ENCODE measurements at regions not wholly inside any gene's neighbourhood (a gene's known extent, or its start where the extent isn't known, plus 50 kb on each side); places are given as distances from the start of the nearest gene placed in this dataset.

DNA sequence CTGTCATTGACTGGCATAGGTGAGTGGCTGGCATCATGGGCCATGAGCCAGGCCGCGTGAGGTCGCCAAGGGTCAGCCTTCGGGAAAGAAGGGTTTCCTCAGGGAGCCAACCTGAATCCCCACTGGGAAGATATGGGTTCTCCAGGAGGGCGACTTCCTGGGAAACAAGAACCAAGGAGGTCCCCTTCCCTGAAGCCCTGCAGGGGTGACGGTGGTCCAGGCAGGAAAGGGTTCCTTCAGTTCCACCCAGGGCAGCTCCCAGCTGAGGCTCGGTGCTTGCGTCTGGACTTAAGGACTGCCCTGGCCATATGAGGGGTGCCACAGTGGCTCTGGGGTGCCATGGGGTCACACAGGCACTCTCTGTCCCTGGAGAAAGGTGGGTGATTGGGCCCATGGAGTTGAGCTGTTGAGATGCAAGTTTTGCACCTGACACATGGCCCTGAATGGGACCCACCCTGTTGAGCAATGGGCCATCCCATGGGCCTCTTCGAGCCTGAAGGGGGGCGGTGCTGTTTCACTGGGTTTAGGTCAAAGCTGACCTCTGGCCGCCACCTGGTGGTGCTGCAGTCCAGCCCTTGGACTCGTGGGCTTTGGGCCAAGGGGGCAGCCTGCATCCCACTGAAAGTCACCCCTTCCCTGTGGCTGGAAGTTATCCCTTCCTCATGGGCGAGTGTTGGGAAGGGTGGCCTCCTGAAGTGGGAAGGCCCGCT is 228.1 kb downstream of the SNRPN start:
- DNase-seq (ENCODE audit: extremely low spot score), result no peak
- CTCF ChIA-PET, result no interaction called here
- TF ChIP-seq CTBP1 (IDR thresholded peaks at IDR 0.05; ENCODE audit: borderline replicate concordance) (no peak), BHLHE40 (IDR thresholded peaks at IDR 0.05; ENCODE audit: borderline replicate concordance) (no peak), FOXM1 (IDR thresholded peaks at IDR 0.05; ENCODE audit: borderline replicate concordance) (no peak), SUZ12 (IDR thresholded peaks at IDR 0.05) (no peak)
- POLR2A ChIA-PET, result no interaction called here

DNA sequence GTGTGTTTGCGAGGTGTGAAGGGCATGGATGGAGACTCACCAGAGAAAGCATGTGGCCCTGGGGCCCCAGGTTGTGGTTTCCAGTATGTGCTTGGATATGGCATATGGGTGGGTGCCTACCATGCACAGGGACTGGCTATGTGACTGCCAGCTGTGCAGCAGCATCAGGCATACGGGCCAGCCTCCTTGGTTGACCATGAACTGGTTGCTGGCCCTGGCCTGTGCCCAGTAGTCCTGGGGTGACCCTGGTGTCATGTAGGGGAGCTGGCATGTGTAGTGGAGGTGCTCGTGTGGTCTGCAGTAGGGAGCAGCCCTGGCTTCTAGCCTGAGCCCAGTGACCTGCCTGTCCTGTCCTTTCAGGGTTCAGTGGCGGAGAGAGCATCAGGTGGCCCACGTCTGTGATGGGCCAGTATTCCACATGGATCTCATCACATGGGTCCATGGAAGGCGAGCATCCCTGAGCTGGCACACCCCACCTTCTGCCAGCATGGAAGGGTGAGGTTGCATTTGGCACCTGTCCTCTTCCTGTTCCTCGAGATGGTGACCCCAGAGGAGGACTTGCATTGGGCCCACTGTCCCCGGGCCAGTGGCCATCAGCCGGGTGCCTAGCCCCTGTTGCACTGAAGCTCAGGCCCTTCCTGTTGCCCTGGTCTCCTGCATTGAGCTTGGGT is 228.9 kb downstream of the SNRPN start:
- DNase-seq (ENCODE audit: extremely low spot score), result no peak
- no peak for TF ChIP-seq ZNF384 (IDR thresholded peaks at IDR 0.05)
- TF ChIP-seq LEF1 (IDR thresholded peaks at IDR 0.05; ENCODE audit: borderline replicate concordance), result no peak
- TF ChIP-seq NFRKB (IDR thresholded peaks at IDR 0.05), result no peak
- TF ChIP-seq BHLHE40 (IDR thresholded peaks at IDR 0.05; ENCODE audit: borderline replicate concordance), result no peak
- no peak for TF ChIP-seq FOXK2 (IDR thresholded peaks at IDR 0.05)
- TF ChIP-seq SUZ12 (IDR thresholded peaks at IDR 0.05), result no peak
- TF ChIP-seq FOXM1 (IDR thresholded peaks at IDR 0.05; ENCODE audit: borderline replicate concordance), result no peak
- no peak for TF ChIP-seq TARDBP (IDR thresholded peaks at IDR 0.05)
- no peak for TF ChIP-seq HDGF (IDR thresholded peaks at IDR 0.05; ENCODE audit: borderline replicate concordance)
- TF ChIP-seq, protein P1, sequence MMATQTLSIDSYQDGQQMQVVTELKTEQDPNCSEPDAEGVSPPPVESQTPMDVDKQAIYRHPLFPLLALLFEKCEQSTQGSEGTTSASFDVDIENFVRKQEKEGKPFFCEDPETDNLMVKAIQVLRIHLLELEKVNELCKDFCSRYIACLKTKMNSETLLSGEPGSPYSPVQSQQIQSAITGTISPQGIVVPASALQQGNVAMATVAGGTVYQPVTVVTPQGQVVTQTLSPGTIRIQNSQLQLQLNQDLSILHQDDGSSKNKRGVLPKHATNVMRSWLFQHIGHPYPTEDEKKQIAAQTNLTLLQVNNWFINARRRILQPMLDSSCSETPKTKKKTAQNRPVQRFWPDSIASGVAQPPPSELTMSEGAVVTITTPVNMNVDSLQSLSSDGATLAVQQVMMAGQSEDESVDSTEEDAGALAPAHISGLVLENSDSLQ (IDR thresholded peaks at IDR 0.05), result no peak
- no peak for TF ChIP-seq ELF4 (IDR thresholded peaks at IDR 0.05)
- no peak for TF ChIP-seq SP1 (IDR thresholded peaks at IDR 0.05)
- no peak for TF ChIP-seq FOXA1 (IDR thresholded peaks at IDR 0.05)
- no peak for TF ChIP-seq ARNT (IDR thresholded peaks at IDR 0.05)
- TF ChIP-seq CTBP1 (IDR thresholded peaks at IDR 0.05; ENCODE audit: borderline replicate concordance), result no peak
- TF ChIP-seq L3MBTL2 (conservative IDR thresholded peaks at IDR 0.05), result no peak
- POLR2A ChIA-PET, result no interaction called here
- CTCF ChIA-PET, result no interaction called here

DNA sequence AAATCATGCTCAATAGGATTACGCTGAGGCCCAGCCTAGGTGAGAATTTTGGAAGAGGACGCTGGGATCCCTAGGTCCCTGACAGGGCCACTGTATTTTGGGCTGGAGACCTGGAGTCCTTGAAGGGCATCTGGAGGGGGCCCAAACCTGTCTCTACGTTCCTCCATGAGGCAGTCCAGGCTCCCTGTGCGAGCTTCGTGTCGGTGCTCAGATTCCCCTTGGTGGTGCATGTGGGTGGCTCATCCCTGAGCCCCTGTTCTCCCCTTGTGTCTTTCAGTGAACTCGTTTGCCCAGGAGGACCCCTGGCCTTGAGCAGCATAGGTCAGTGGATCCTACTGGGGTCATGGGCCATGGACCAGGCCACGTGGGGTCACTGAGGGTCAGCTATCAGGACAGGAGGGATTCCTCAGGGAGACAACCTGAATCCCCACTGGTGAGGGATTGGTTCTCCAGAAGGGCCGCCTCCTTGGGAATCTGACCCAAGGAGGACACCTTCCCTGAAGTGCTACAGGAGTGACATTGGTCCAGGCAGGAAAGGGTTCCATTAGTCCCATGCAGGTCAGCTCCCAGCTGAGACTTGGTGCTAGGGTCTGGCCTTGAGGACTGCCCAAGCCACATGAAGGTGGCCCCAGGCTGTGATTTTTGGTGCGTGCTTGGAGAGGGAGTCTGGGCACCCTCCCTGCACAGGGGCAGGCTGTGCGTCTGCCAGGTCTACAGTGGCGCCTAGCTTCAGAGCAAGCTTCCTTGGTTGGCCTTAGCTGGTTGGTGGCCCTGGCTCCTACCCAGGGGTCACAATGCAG is 229.8 kb downstream of the SNRPN start:
- POLR2A ChIA-PET, result no interaction called here
- no peak for DNase-seq (ENCODE audit: extremely low spot score)
- CTCF ChIA-PET, result no interaction called here
- TF ChIP-seq ELF4 (IDR thresholded peaks at IDR 0.05) (no peak), HDGF (IDR thresholded peaks at IDR 0.05; ENCODE audit: borderline replicate concordance) (no peak), CTBP1 (IDR thresholded peaks at IDR 0.05; ENCODE audit: borderline replicate concordance) (no peak), FOXM1 (IDR thresholded peaks at IDR 0.05; ENCODE audit: borderline replicate concordance) (no peak), ZNF384 (IDR thresholded peaks at IDR 0.05) (no peak), SP1 (IDR thresholded peaks at IDR 0.05) (no peak), SUZ12 (IDR thresholded peaks at IDR 0.05) (no peak), BHLHE40 (IDR thresholded peaks at IDR 0.05; ENCODE audit: borderline replicate concordance) (no peak)
- TF ChIP-seq, protein P1 (IDR thresholded peaks at IDR 0.05), result no peak

DNA sequence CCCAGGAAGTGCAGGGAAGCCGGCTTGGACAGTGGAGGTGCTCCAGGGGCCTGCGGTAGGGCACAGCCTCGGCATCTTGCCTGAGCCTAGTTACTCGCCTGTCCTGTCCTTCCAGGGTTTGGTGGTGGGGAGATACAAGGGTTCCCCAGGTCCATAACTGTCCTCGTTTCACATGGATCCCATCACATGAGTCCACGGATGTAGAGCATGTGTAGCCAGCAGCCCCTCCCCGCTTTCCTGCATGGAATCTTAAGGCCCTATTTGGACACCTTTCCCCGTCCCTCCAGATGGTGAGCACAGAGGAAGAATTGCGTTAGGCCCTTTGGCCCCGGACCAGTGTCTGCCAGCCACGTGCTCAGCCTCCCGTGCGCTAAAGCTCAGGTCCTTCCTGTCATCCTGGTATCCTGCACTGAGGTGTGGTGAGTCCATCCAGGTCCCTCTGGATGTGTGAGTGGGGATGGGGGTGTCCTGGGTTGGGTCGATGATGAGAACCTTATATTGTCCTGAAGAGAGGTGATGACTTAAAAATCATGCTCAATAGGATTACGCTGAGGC is 230.4 kb downstream of the SNRPN start:
- ChIA-PET CTCF (no interaction called here), POLR2A (no interaction called here)
- TF ChIP-seq FOXM1 (IDR thresholded peaks at IDR 0.05; ENCODE audit: borderline replicate concordance), result no peak
- TF ChIP-seq NFRKB (IDR thresholded peaks at IDR 0.05), result no peak
- no peak for TF ChIP-seq SP1 (IDR thresholded peaks at IDR 0.05)
- no peak for TF ChIP-seq SUZ12 (IDR thresholded peaks at IDR 0.05)
- TF ChIP-seq, protein P1 (IDR thresholded peaks at IDR 0.05), result no peak
- no peak for TF ChIP-seq HDGF (IDR thresholded peaks at IDR 0.05; ENCODE audit: borderline replicate concordance)
- TF ChIP-seq BHLHE40 (IDR thresholded peaks at IDR 0.05; ENCODE audit: borderline replicate concordance), result no peak
- no peak for TF ChIP-seq CTBP1 (IDR thresholded peaks at IDR 0.05; ENCODE audit: borderline replicate concordance)
- DNase-seq (ENCODE audit: extremely low spot score), result no peak

DNA sequence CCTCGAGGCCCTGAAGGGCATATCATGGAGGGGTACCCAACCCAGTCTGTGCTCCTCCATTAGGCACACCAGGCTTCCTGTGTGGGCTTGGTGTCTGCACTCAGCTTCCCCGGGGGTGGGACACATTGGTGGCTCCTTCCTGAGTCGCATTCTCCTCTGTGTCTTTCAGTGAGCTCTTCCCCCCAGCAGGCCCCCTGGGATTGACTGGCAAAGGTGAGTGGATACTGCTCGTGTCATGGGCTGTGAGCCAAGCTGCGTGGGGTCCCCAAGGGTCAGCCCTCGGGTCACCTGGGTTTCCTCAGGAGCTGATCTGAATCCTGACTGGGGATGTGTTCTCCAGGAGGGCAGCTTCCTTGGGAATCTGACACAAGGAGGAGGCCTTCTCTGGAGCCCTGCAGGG is 231.0 kb downstream of the SNRPN start:
- ChIA-PET POLR2A (no interaction called here), CTCF (no interaction called here)
- TF ChIP-seq, protein P1 (IDR thresholded peaks at IDR 0.05), result no peak
- TF ChIP-seq ARNT (IDR thresholded peaks at IDR 0.05) (no peak), ELF4 (IDR thresholded peaks at IDR 0.05) (no peak), BHLHE40 (IDR thresholded peaks at IDR 0.05; ENCODE audit: borderline replicate concordance) (no peak), FOXK2 (IDR thresholded peaks at IDR 0.05) (no peak), TARDBP (IDR thresholded peaks at IDR 0.05) (no peak), SUZ12 (IDR thresholded peaks at IDR 0.05) (no peak), CTBP1 (IDR thresholded peaks at IDR 0.05; ENCODE audit: borderline replicate concordance) (no peak), HDGF (IDR thresholded peaks at IDR 0.05; ENCODE audit: borderline replicate concordance) (no peak), SP1 (IDR thresholded peaks at IDR 0.05) (no peak), NFRKB (IDR thresholded peaks at IDR 0.05) (no peak), LEF1 (IDR thresholded peaks at IDR 0.05; ENCODE audit: borderline replicate concordance) (no peak), L3MBTL2 (conservative IDR thresholded peaks at IDR 0.05) (no peak), FOXA1 (IDR thresholded peaks at IDR 0.05) (no peak), FOXM1 (IDR thresholded peaks at IDR 0.05; ENCODE audit: borderline replicate concordance) (no peak), ZNF384 (IDR thresholded peaks at IDR 0.05) (no peak)
- no peak for DNase-seq (ENCODE audit: extremely low spot score)
